ENCODE measurements at regions not wholly inside any gene's neighbourhood (a gene's known extent, or its start where the extent isn't known, plus 50 kb on each side); places are given as distances from the start of the nearest gene placed in this dataset.
"Not testable (repeated sequence)": the region's sequence is repeated elsewhere in the genome, so short reads cannot be mapped to it uniquely, and the experiment has no call there.

GRCh38 chr9:64455107-64455648, 829.8 kb downstream of the FOXD4L5 start:
- intact Hi-C loops (cut with DNase I); H3K9me3 ChIP-seq (ENCODE audit: control insufficient read depth, low read length); H3K27me3 ChIP-seq (ENCODE audit: control insufficient read depth in 1 of 2, insufficient read depth in 2 of 2, low read length in 1 of 2); H3K36me3 ChIP-seq (ENCODE audit: control insufficient read depth in 1 of 2, insufficient read depth in 2 of 2, low read length in 1 of 2); H3K4me1 ChIP-seq (ENCODE audit: control insufficient read depth in 1 of 2, insufficient read depth in 2 of 2, low read length in 2 of 2); H3K4me3 ChIP-seq (ENCODE audit: low read length in 2 of 2); ATAC-seq (ENCODE audit: low FRiP score); H3K27ac ChIP-seq (ENCODE audit: low read depth in 1 of 2, low read length in 2 of 2); DNase-seq: not testable (repeated sequence)
- 57 to 63% methylated on average over 1 of the region's 1 CpG for WGBS, 2 donors

- H3K4me3 ChIP-seq (ENCODE audit: low read length in 2 of 2); H3K9me3 ChIP-seq (ENCODE audit: control insufficient read depth, low read length); H3K27me3 ChIP-seq (ENCODE audit: control insufficient read depth in 1 of 2, insufficient read depth in 2 of 2, low read length in 1 of 2); H3K36me3 ChIP-seq (ENCODE audit: control insufficient read depth in 1 of 2, insufficient read depth in 2 of 2, low read length in 1 of 2); ATAC-seq (ENCODE audit: low FRiP score); DNase-seq; intact Hi-C loops (cut with DNase I); H3K27ac ChIP-seq (ENCODE audit: low read depth in 1 of 2, low read length in 2 of 2); H3K4me1 ChIP-seq (ENCODE audit: control insufficient read depth in 1 of 2, insufficient read depth in 2 of 2, low read length in 2 of 2): not testable (repeated sequence)
- 83 to 86% methylated on average over 2 of the region's 2 CpGs for WGBS, 2 donors
Observed at GRCh38 chr9:64452134-64452533, 832.9 kb downstream of the FOXD4L5 start.

GRCh38 chr9:64450654-64451053, 834.4 kb downstream of the FOXD4L5 start:
- H3K27me3 ChIP-seq (ENCODE audit: control insufficient read depth in 1 of 2, insufficient read depth in 2 of 2, low read length in 1 of 2); ATAC-seq (ENCODE audit: low FRiP score); H3K27ac ChIP-seq (ENCODE audit: low read depth in 1 of 2, low read length in 2 of 2); H3K9me3 ChIP-seq (ENCODE audit: control insufficient read depth, low read length); H3K4me1 ChIP-seq (ENCODE audit: control insufficient read depth in 1 of 2, insufficient read depth in 2 of 2, low read length in 2 of 2); DNase-seq; H3K36me3 ChIP-seq (ENCODE audit: control insufficient read depth in 1 of 2, insufficient read depth in 2 of 2, low read length in 1 of 2); intact Hi-C loops (cut with DNase I); H3K4me3 ChIP-seq (ENCODE audit: low read length in 2 of 2): not testable (repeated sequence)
- 79 to 84% methylated on average over 1 to 3 of the region's 5 CpGs for WGBS, 2 donors

- H3K27me3 ChIP-seq (ENCODE audit: control insufficient read depth in 1 of 2, insufficient read depth in 2 of 2, low read length in 1 of 2); DNase-seq; H3K4me3 ChIP-seq (ENCODE audit: low read length in 2 of 2); H3K4me1 ChIP-seq (ENCODE audit: control insufficient read depth in 1 of 2, insufficient read depth in 2 of 2, low read length in 2 of 2); H3K9me3 ChIP-seq (ENCODE audit: control insufficient read depth, low read length); H3K36me3 ChIP-seq (ENCODE audit: control insufficient read depth in 1 of 2, insufficient read depth in 2 of 2, low read length in 1 of 2); intact Hi-C loops (cut with DNase I); ATAC-seq (ENCODE audit: low FRiP score); H3K27ac ChIP-seq (ENCODE audit: low read depth in 1 of 2, low read length in 2 of 2): not testable (repeated sequence)
- 96% methylated on average over 2 of the region's 2 CpGs; no CpG with 5 or more reads in 1 of the 2 donors for WGBS, 2 donors
Observed at GRCh38 chr9:64449025-64449424, 836.0 kb downstream of the FOXD4L5 start.

GRCh38 chr9:64444909-64445525, 840.0 kb downstream of the FOXD4L5 start:
- H3K27ac ChIP-seq (ENCODE audit: low read depth in 1 of 2, low read length in 2 of 2); H3K4me3 ChIP-seq (ENCODE audit: low read length in 2 of 2); DNase-seq; H3K27me3 ChIP-seq (ENCODE audit: control insufficient read depth in 1 of 2, insufficient read depth in 2 of 2, low read length in 1 of 2); intact Hi-C loops (cut with DNase I); H3K9me3 ChIP-seq (ENCODE audit: control insufficient read depth, low read length); H3K36me3 ChIP-seq (ENCODE audit: control insufficient read depth in 1 of 2, insufficient read depth in 2 of 2, low read length in 1 of 2); ATAC-seq (ENCODE audit: low FRiP score); H3K4me1 ChIP-seq (ENCODE audit: control insufficient read depth in 1 of 2, insufficient read depth in 2 of 2, low read length in 2 of 2): not testable (repeated sequence)
- 84 to 85% methylated on average over 6 of the region's 6 CpGs for WGBS, 2 donors

GRCh38 chr9:64439747-64440146, 845.3 kb downstream of the FOXD4L5 start:
- intact Hi-C loops (cut with DNase I); H3K36me3 ChIP-seq (ENCODE audit: control insufficient read depth in 1 of 2, insufficient read depth in 2 of 2, low read length in 1 of 2); ATAC-seq (ENCODE audit: low FRiP score); H3K27me3 ChIP-seq (ENCODE audit: control insufficient read depth in 1 of 2, insufficient read depth in 2 of 2, low read length in 1 of 2); H3K9me3 ChIP-seq (ENCODE audit: control insufficient read depth, low read length); H3K27ac ChIP-seq (ENCODE audit: low read depth in 1 of 2, low read length in 2 of 2); H3K4me1 ChIP-seq (ENCODE audit: control insufficient read depth in 1 of 2, insufficient read depth in 2 of 2, low read length in 2 of 2); H3K4me3 ChIP-seq (ENCODE audit: low read length in 2 of 2); DNase-seq: not testable (repeated sequence)
- WGBS, 2 donors, result 97 to 98% methylated on average over 2 of the region's 2 CpGs
